Peyer's patch (tissue), 4 donors: ENCODE measurements at regions not wholly inside any gene's neighbourhood (a gene's known extent, or its start where the extent isn't known, plus 50 kb on each side); places are given as distances from the start of the nearest gene placed in this dataset.

ENCODE experiments used
- DNase-seq, 3 donors: peaks; one replicate each; pipeline ENCODE4 v3.0.0-alpha.2; 2017 to 2019
- H3K27ac ChIP-seq, 4 donors: fragments of 200-600 bp; sonication (generic); one replicate each; pipeline ENCODE4 v1.5.1; 2016 to 2019
- H3K27me3 ChIP-seq, 2 donors: fragments of 200-600 bp; sonication (generic); one replicate each; pipeline ENCODE4 v1.5.1; 2019
- H3K36me3 ChIP-seq, 3 donors: fragments of 200-600 bp; sonication (generic); one replicate each; pipeline ENCODE4 v1.5.1; 2016 to 2019
- H3K4me1 ChIP-seq, 4 donors: fragments of 200-600 bp; sonication (generic); one replicate each; pipeline ENCODE4 v1.5.1; 2016 to 2019
- H3K4me3 ChIP-seq, 4 donors: fragments of 200-600 bp; sonication (generic); 1 replicate in 3 of 4; 2 replicates in 1 of 4; pipeline ENCODE4 v1.5.1; 2016 to 2019; ENCODE audit warnings: mild to moderate bottlenecking in 1 of 4
- H3K9me3 ChIP-seq, 4 donors: fragments of 200-600 bp; sonication (generic); one replicate each; pipeline ENCODE4 v1.5.1; 2016 to 2019; ENCODE audit warnings: mild to moderate bottlenecking in 1 of 4
- CTCF ChIP-seq, 6 experiments: fragments of 450-650 bp in 4 of 6; fragments of 200-600 bp in 2 of 6; sonication (generic) in 1 of 6; IDR thresholded peaks; one replicate each; pipeline ENCODE4 v1.5.1; 2017 to 2019; ENCODE audit warnings: antibody characterized with exemption in 6 of 6, mild to moderate bottlenecking in 3 of 6, moderate library complexity in 1 of 6
- POLR2A ChIP-seq, 2 donors: fragments of 450-650 bp; IDR thresholded peaks; one replicate each; pipeline ENCODE4 v1.5.1; 2017; ENCODE audit warnings: antibody characterized with exemption in 2 of 2, mild to moderate bottlenecking in 2 of 2, moderate library complexity in 2 of 2

- Histone ChIP-seq H3K4me1 (no peaks in the 10 kb centered on the region), H3K36me3 (no peaks in the 10 kb centered on the region), H3K4me3 (no peak overlapping the region), H3K27ac (no peak overlapping the region), H3K27me3 (no peaks in the 10 kb centered on the region), H3K9me3 (no peaks in the 10 kb centered on the region)
- no peak for TF ChIP-seq POLR2A (IDR thresholded peaks at IDR 0.05)
- TF ChIP-seq CTCF (IDR thresholded peaks at IDR 0.05): no peak
- DNase-seq: no peak
These were observed 243.6 kb upstream of the PODXL start for GRCh38 chr7:131800008-131800407.

- no peaks in the 10 kb centered on the region for H3K36me3 ChIP-seq
- no peaks in the 10 kb centered on the region for H3K9me3 ChIP-seq
- no peaks in the 10 kb centered on the region for H3K27me3 ChIP-seq
- DNase-seq: no peak
- H3K27ac ChIP-seq: no peak overlapping the region
- no peak overlapping the region for H3K4me3 ChIP-seq
- H3K4me1 ChIP-seq: no peaks in the 10 kb centered on the region
- TF ChIP-seq CTCF (IDR thresholded peaks at IDR 0.05): no peak
- no peak for TF ChIP-seq POLR2A (IDR thresholded peaks at IDR 0.05)
These were observed 241.4 kb upstream of the PODXL start for GRCh38 chr7:131797841-131798240.

- no peaks in the 10 kb centered on the region for H3K4me1 ChIP-seq
- H3K9me3 ChIP-seq: no peaks in the 10 kb centered on the region
- H3K27me3 ChIP-seq: no peaks in the 10 kb centered on the region
- H3K4me3 ChIP-seq: no peak overlapping the region
- no peak for DNase-seq
- no peaks in the 10 kb centered on the region for H3K36me3 ChIP-seq
- TF ChIP-seq POLR2A (IDR thresholded peaks at IDR 0.05) (no peak), CTCF (IDR thresholded peaks at IDR 0.05) (no peak)
- H3K27ac ChIP-seq: no peak overlapping the region
These were observed 239.0 kb upstream of the PODXL start for GRCh38 chr7:131795400-131795799.

GRCh38 chr7:131792311-131792710 lies 235.9 kb upstream of the PODXL start:
- Histone ChIP-seq H3K4me1 (no peaks in the 10 kb centered on the region), H3K4me3 (no peak overlapping the region), H3K36me3 (no peaks in the 10 kb centered on the region), H3K27me3 (no peaks in the 10 kb centered on the region), H3K27ac (no peak overlapping the region), H3K9me3 (no peaks in the 10 kb centered on the region)
- no peak for TF ChIP-seq CTCF (IDR thresholded peaks at IDR 0.05)
- TF ChIP-seq POLR2A (IDR thresholded peaks at IDR 0.05): no peak
- DNase-seq: no peak

- no peaks in the 10 kb centered on the region for H3K4me1 ChIP-seq
- H3K9me3 ChIP-seq: no peaks in the 10 kb centered on the region
- TF ChIP-seq POLR2A (IDR thresholded peaks at IDR 0.05): no peak
- TF ChIP-seq CTCF (IDR thresholded peaks at IDR 0.05): no peak
- H3K4me3 ChIP-seq: no peak overlapping the region
- DNase-seq: no peak
- H3K27ac ChIP-seq: no peak overlapping the region
- H3K36me3 ChIP-seq: no peaks in the 10 kb centered on the region
- no peaks in the 10 kb centered on the region for H3K27me3 ChIP-seq
These were observed 230.7 kb upstream of the PODXL start for GRCh38 chr7:131787101-131787500.

- Histone ChIP-seq H3K4me3 (no peak overlapping the region), H3K9me3 (no peaks in the 10 kb centered on the region)
- TF ChIP-seq POLR2A (IDR thresholded peaks at IDR 0.05) (no peak), CTCF (IDR thresholded peaks at IDR 0.05) (no peak)
These were observed 229.8 kb upstream of the PODXL start for GRCh38 chr7:131786204-131786603.

More at GRCh38 chr7:131786204-131786603, 229.8 kb upstream of the PODXL start:
- no peak for DNase-seq
- Histone ChIP-seq H3K27me3 (no peaks in the 10 kb centered on the region), H3K36me3 (no peaks in the 10 kb centered on the region), H3K27ac (no peak overlapping the region), H3K4me1 (no peaks in the 10 kb centered on the region)
